Osteoblast (primary cell): ENCODE measurements at regions not wholly inside any gene's neighbourhood (a gene's known extent, or its start where the extent isn't known, plus 50 kb on each side); places are given as distances from the start of the nearest gene placed in this dataset.
A peak's percentile ranks its signal among the peaks of the same experiment; 100 is the strongest.

ENCODE experiments used
- DNase-seq: peaks from one replicate; pipeline ENCODE4 v3.0.0; 2011; ENCODE audit warnings: low spot score, mixed read lengths; ENCODE audit not compliant: insufficient read length; ENCODE audit errors: missing footprints
- H2AFZ ChIP-seq: 2 replicates; pipeline ENCODE4 v1.6.0; 2011; ENCODE audit warnings: mild to moderate bottlenecking, low read length
- H3K27ac ChIP-seq: 2 replicates; pipeline ENCODE4 v1.5.1; 2011; ENCODE audit warnings: mild to moderate bottlenecking, low read depth, low read length, moderate library complexity
- H3K27me3 ChIP-seq: 2 replicates; pipeline ENCODE4 v1.6.0; 2012; ENCODE audit warnings: mild to moderate bottlenecking, control low read depth, inconsistent platforms, low read length, moderate library complexity; ENCODE audit not compliant: insufficient read depth
- H3K36me3 ChIP-seq: 2 replicates; pipeline ENCODE4 v1.5.1; 2011; ENCODE audit warnings: mild to moderate bottlenecking, low read length, control low read depth, moderate library complexity; ENCODE audit not compliant: insufficient read depth
- H3K4me1 ChIP-seq: 2 replicates; pipeline ENCODE4 v1.5.1; 2011; ENCODE audit warnings: mild to moderate bottlenecking, low read length, control low read depth, moderate library complexity; ENCODE audit not compliant: insufficient read depth
- H3K4me2 ChIP-seq: 2 replicates; pipeline ENCODE4 v1.6.0; 2011; ENCODE audit warnings: mild to moderate bottlenecking, low read length; ENCODE audit not compliant: insufficient read depth
- H3K4me3 ChIP-seq: fragments of 200-600 bp; sonication (generic); 3 replicates; pipeline ENCODE4 v1.5.1; 2012; ENCODE audit warnings: mild to moderate bottlenecking, low read length, inconsistent platforms; ENCODE audit not compliant: insufficient read depth
- H3K79me2 ChIP-seq: 2 replicates; pipeline ENCODE4 v1.6.0; 2012; ENCODE audit warnings: mild to moderate bottlenecking, low read length, control low read depth, inconsistent platforms; ENCODE audit not compliant: insufficient read depth
- H3K9me3 ChIP-seq: 2 replicates; pipeline ENCODE4 v1.5.1; 2011; ENCODE audit warnings: low read depth, low read length, control low read depth
- H4K20me1 ChIP-seq: 2 replicates; pipeline ENCODE4 v1.6.0; 2012; ENCODE audit warnings: mild to moderate bottlenecking, low read length, control low read depth; ENCODE audit not compliant: insufficient read depth
- CTCF ChIP-seq: IDR thresholded peaks from 2 replicates; pipeline ENCODE4 v1.5.1; 2011; ENCODE audit warnings: mild to moderate bottlenecking, low read depth, low read length, moderate library complexity; ENCODE audit errors: extremely low read depth

GRCh38 chr4:32145987-32146386, 1425.8 kb downstream of the PCDH7 start:
- H4K20me1 ChIP-seq, result no peaks in the 10 kb centered on the region
- H3K27me3 ChIP-seq, result no peaks in the 10 kb centered on the region
- H3K79me2 ChIP-seq, result no peaks in the 10 kb centered on the region
- no peak overlapping the region for H3K4me2 ChIP-seq
- H3K36me3 ChIP-seq, result no peaks in the 10 kb centered on the region
- no peak overlapping the region for H3K4me3 ChIP-seq
- H2AFZ ChIP-seq, result no peak overlapping the region
- no peak for TF ChIP-seq CTCF
- no peaks in the 10 kb centered on the region for H3K4me1 ChIP-seq
- peak; percentile 14 for DNase-seq
- no peak overlapping the region for H3K27ac ChIP-seq
- H3K9me3 ChIP-seq, result no peaks in the 10 kb centered on the region

- no peak overlapping the region for H3K4me3 ChIP-seq
- H4K20me1 ChIP-seq, result no peaks in the 10 kb centered on the region
- H3K27ac ChIP-seq, result no peak overlapping the region
- no peak for DNase-seq
- no peaks in the 10 kb centered on the region for H3K36me3 ChIP-seq
- no peak overlapping the region for H2AFZ ChIP-seq
- H3K4me1 ChIP-seq, result no peaks in the 10 kb centered on the region
- H3K79me2 ChIP-seq, result no peaks in the 10 kb centered on the region
- H3K27me3 ChIP-seq, result no peaks in the 10 kb centered on the region
- no peaks in the 10 kb centered on the region for H3K9me3 ChIP-seq
- no peak overlapping the region for H3K4me2 ChIP-seq
- no peak for TF ChIP-seq CTCF
Observed at GRCh38 chr4:32147446-32148085, 1427.4 kb downstream of the PCDH7 start.

GRCh38 chr4:32148111-32148666, 1428.0 kb downstream of the PCDH7 start:
- H3K27ac ChIP-seq, result no peak overlapping the region
- no peak overlapping the region for H3K4me2 ChIP-seq
- no peak for DNase-seq
- H3K79me2 ChIP-seq, result no peaks in the 10 kb centered on the region
- no peak for TF ChIP-seq CTCF
- no peaks in the 10 kb centered on the region for H3K36me3 ChIP-seq
- H3K4me1 ChIP-seq, result no peaks in the 10 kb centered on the region
- no peak overlapping the region for H3K4me3 ChIP-seq
- H4K20me1 ChIP-seq, result no peaks in the 10 kb centered on the region
- no peak overlapping the region for H2AFZ ChIP-seq
- H3K9me3 ChIP-seq, result no peaks in the 10 kb centered on the region
- H3K27me3 ChIP-seq, result no peaks in the 10 kb centered on the region

DNA sequence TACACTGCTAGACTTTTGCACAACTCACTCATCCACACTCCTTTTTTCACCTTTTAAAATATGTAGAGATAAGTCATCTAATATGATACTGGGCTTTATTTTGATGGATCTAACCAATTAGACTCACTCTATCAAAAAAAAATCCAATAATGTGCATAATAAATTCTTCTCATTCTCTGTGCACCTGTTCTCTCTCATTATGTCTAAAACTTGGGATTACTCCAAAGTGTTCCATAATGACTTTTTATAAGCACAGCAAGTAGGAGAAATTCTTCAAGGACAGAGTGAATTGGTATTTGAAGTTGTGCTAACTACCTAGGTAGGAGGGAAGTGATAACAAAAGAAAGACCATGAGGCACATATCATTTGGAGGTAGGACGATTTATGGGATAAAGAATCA, 1438.8 kb downstream of the PCDH7 start:
- peaks cover 3% of the 10 kb centered on the region for H3K9me3 ChIP-seq
- no peak overlapping the region for H3K4me2 ChIP-seq
- H3K27me3 ChIP-seq, result no peaks in the 10 kb centered on the region
- H2AFZ ChIP-seq, result no peak overlapping the region
- no peak for DNase-seq
- no peaks in the 10 kb centered on the region for H3K36me3 ChIP-seq
- H4K20me1 ChIP-seq, result no peaks in the 10 kb centered on the region
- H3K4me3 ChIP-seq, result no peak overlapping the region
- H3K4me1 ChIP-seq, result no peaks in the 10 kb centered on the region
- no peak overlapping the region for H3K27ac ChIP-seq
- no peak for TF ChIP-seq CTCF
- no peaks in the 10 kb centered on the region for H3K79me2 ChIP-seq
